Immature natural killer cell (primary cell): ENCODE measurements at regions not wholly inside any gene's neighbourhood (a gene's known extent, or its start where the extent isn't known, plus 50 kb on each side); places are given as distances from the start of the nearest gene placed in this dataset.
"Not testable (repeated sequence)": the region's sequence is repeated elsewhere in the genome, so short reads cannot be mapped to it uniquely, and the experiment has no call there.

ENCODE experiments used
- DNase-seq, 3 donors: peaks; one replicate each; pipeline ENCODE4 v3.0.0; 2022; ENCODE audit warnings: mixed read lengths in 1 of 3
- H3K27ac Mint-ChIP-seq, 6 donors: one replicate each; pipeline ENCODE4 v1.8.0; 2020; ENCODE audit warnings: mixed read lengths in 6 of 6, mild to moderate bottlenecking in 5 of 6, inconsistent platforms in 4 of 6, moderate library complexity in 3 of 6
- H3K27me3 Mint-ChIP-seq, 3 donors: one replicate each; pipeline ENCODE4 v1.8.0; 2020 to 2021; ENCODE audit warnings: low read depth in 3 of 3, mild to moderate bottlenecking in 3 of 3, mixed read lengths in 3 of 3, moderate library complexity in 3 of 3, inconsistent platforms in 1 of 3
- H3K36me3 Mint-ChIP-seq, 3 donors: one replicate each; pipeline ENCODE4 v1.8.0; 2020; ENCODE audit warnings: mixed read lengths in 3 of 3, inconsistent platforms in 2 of 3, mild to moderate bottlenecking in 2 of 3
- H3K4me1 Mint-ChIP-seq, 2 donors: one replicate each; pipeline ENCODE4 v1.8.0; 2020; ENCODE audit warnings: inconsistent platforms in 2 of 2, mild to moderate bottlenecking in 2 of 2, mixed read lengths in 2 of 2, moderate library complexity in 1 of 2
- H3K4me3 Mint-ChIP-seq, 5 donors: one replicate each; pipeline ENCODE4 v1.8.0; 2020; ENCODE audit warnings: mild to moderate bottlenecking in 5 of 5, mixed read lengths in 5 of 5, inconsistent platforms in 3 of 5, moderate library complexity in 3 of 5
- H3K9me3 Mint-ChIP-seq, 6 donors: one replicate each; pipeline ENCODE4 v1.8.0; 2020; ENCODE audit warnings: mild to moderate bottlenecking in 6 of 6, mixed read lengths in 6 of 6, inconsistent platforms in 4 of 6, moderate library complexity in 3 of 6

- no peak for DNase-seq
- Mint-ChIP-seq H3K4me3 (no peak overlapping the region), H3K36me3 (no peaks in the 10 kb centered on the region), H3K27me3 (peaks cover 0 to 1% (median 0%) of the 10 kb centered on the region in 3 donors), H3K4me1 (no peaks in the 10 kb centered on the region), H3K9me3 (peaks cover 2 to 31% (median 14%) of the 10 kb centered on the region in 6 donors), H3K27ac (no peak overlapping the region)
Measured at GRCh38 chr4:103895876-103896465, 176.2 kb upstream of the TACR3 start.

GRCh38 chr4:103892586-103892985 lies 172.8 kb upstream of the TACR3 start:
- Mint-ChIP-seq H3K4me1 (no peaks in the 10 kb centered on the region), H3K4me3 (no peak overlapping the region), H3K27ac (no peak overlapping the region), H3K36me3 (no peaks in the 10 kb centered on the region), H3K9me3 (peaks cover 4 to 19% (median 7%) of the 10 kb centered on the region in 6 donors), H3K27me3 (peaks cover 0 to 2% (median 0%) of the 10 kb centered on the region in 3 donors)
- no peak for DNase-seq

DNA sequence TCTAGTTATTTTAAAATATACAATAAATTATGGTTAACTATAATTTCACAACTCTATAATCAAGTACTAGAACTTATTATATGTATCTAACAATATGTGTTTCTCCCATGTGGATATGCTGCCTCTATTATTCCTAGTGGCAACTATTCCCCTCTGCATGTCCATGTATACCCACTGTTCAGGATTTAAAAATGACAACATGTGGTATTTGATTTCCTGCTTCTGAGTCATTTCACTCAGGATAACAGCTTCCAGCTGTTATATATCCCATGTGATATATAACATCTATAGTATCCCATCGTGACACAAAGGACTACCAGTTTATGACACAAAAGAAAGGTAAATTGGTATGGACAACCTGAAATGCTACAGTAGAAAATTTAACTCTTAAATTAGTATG lies 167.4 kb upstream of the TACR3 start:
- peaks cover 0 to 16% (median 7%) of the 10 kb centered on the region in 6 donors for H3K9me3 Mint-ChIP-seq
- no peak overlapping the region for H3K4me3 Mint-ChIP-seq
- peaks cover 0 to 2% (median 2%) of the 10 kb centered on the region in 3 donors for H3K27me3 Mint-ChIP-seq
- H3K36me3 Mint-ChIP-seq: no peaks in the 10 kb centered on the region
- DNase-seq: no peak
- H3K27ac Mint-ChIP-seq: no peak overlapping the region
- H3K4me1 Mint-ChIP-seq: no peaks in the 10 kb centered on the region

GRCh38 chr4:103885152-103885551 lies 165.4 kb upstream of the TACR3 start:
- H3K36me3 Mint-ChIP-seq: no peaks in the 10 kb centered on the region
- peaks cover 0 to 2% (median 1%) of the 10 kb centered on the region in 3 donors for H3K27me3 Mint-ChIP-seq
- H3K9me3 Mint-ChIP-seq: peaks cover 0 to 14% (median 5%) of the 10 kb centered on the region in 6 donors
- DNase-seq: no peak
- H3K4me1 Mint-ChIP-seq: no peaks in the 10 kb centered on the region
- H3K4me3 Mint-ChIP-seq: no peak overlapping the region
- no peak overlapping the region for H3K27ac Mint-ChIP-seq

GRCh38 chr4:103867311-103867710 lies 147.5 kb upstream of the TACR3 start:
- Mint-ChIP-seq H3K4me1 (no peaks in the 10 kb centered on the region), H3K9me3 (peaks cover 11 to 32% (median 21%) of the 10 kb centered on the region in 6 donors), H3K27ac (no peak overlapping the region), H3K27me3 (peaks cover 0 to 2% (median 2%) of the 10 kb centered on the region in 3 donors), H3K36me3 (peaks cover 0 to 3% (median 0%) of the 10 kb centered on the region in 3 donors), H3K4me3 (no peak overlapping the region)
- DNase-seq: no peak

DNA sequence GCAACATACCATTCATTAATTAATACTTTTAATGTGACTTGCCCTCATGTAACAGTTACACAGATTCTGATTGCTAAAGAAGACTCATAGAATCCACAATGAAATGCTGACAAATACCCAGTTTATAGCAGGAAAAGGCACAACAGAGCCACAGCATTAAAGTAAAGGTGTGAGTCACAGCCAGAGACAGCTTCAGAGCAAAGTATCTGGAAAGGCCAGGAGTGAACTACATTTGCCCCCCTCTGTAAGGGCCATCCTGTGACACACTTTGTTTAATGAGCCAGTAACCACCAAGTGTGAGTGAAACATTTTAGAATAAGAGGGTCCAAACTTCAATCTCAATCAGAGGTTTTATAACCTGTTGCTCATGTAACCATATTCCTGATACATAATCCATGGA lies 133.8 kb upstream of the TACR3 start:
- Mint-ChIP-seq H3K9me3 (peaks cover 7 to 27% (median 14%) of the 10 kb centered on the region in 6 donors), H3K4me1 (no peaks in the 10 kb centered on the region), H3K27me3 (peaks cover 0 to 2% (median 0%) of the 10 kb centered on the region in 3 donors), H3K4me3 (no peak overlapping the region), H3K27ac (no peak overlapping the region), H3K36me3 (no peaks in the 10 kb centered on the region)
- no peak for DNase-seq

GRCh38 chr4:103853146-103853545 lies 133.4 kb upstream of the TACR3 start:
- DNase-seq: no peak
- no peaks in the 10 kb centered on the region for H3K36me3 Mint-ChIP-seq
- H3K4me1 Mint-ChIP-seq: no peaks in the 10 kb centered on the region
- H3K27me3 Mint-ChIP-seq: peaks cover 0 to 2% (median 0%) of the 10 kb centered on the region in 3 donors
- no peak overlapping the region for H3K4me3 Mint-ChIP-seq
- H3K27ac Mint-ChIP-seq: no peak overlapping the region
- peaks cover 7 to 32% (median 16%) of the 10 kb centered on the region in 6 donors for H3K9me3 Mint-ChIP-seq

DNA sequence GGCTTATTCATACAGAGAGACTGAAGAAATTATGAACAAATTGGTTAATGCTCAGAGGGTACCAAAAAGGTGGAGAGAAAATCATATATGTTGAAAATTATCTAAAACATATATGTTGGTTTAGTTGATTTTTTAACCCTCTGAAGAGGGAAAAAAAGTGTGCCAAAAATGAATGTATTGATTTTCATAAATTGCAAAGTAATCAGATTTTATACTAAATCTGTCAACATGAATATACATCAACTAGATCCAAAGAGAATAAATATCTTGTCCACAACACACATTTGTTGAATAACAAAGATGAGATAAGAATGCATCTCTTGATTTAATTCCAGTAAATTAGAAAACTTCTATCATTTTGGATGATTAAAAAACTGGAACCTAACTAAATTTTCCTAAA lies 125.3 kb upstream of the TACR3 start:
- Mint-ChIP-seq H3K4me3 (no peak overlapping the region), H3K27me3 (peaks cover 0 to 2% (median 1%) of the 10 kb centered on the region in 3 donors), H3K27ac (no peak overlapping the region), H3K36me3 (no peaks in the 10 kb centered on the region), H3K4me1 (no peaks in the 10 kb centered on the region), H3K9me3 (peaks cover 8 to 40% (median 20%) of the 10 kb centered on the region in 6 donors)
- DNase-seq: no peak

DNA sequence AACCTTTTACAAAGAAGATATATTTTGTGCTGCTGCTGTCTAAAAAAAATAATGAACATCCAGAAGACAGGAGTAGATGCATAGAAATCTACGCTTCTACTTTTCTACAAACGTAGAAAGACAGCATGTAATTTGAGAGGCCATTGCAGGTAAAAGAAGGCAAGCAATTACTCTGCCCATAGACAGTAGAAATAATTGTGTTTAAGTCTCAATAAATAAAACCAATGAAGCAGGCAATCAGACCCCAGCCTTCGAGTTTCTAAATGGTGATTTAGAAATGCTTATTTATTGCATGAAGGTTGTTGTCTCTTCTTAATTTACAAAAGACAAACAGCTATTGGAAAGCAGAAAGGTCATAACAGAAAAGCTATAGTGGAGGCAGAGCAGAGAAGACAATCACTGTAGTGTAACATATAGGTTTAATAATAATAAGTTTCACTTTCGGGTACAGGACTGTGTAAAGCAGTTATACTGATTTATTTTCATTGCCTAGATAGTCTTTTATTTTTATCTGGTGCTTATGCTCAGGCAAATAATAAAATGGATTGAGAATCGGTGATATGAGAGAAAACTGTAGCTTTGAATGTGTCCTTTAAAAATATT lies 123.0 kb upstream of the TACR3 start:
- Mint-ChIP-seq H3K36me3 (no peaks in the 10 kb centered on the region), H3K27me3 (peaks cover 0 to 1% (median 0%) of the 10 kb centered on the region in 3 donors), H3K4me3 (no peak overlapping the region), H3K27ac (no peak overlapping the region), H3K9me3 (peaks cover 2 to 42% (median 14%) of the 10 kb centered on the region in 6 donors), H3K4me1 (no peaks in the 10 kb centered on the region)
- no peak for DNase-seq

DNA sequence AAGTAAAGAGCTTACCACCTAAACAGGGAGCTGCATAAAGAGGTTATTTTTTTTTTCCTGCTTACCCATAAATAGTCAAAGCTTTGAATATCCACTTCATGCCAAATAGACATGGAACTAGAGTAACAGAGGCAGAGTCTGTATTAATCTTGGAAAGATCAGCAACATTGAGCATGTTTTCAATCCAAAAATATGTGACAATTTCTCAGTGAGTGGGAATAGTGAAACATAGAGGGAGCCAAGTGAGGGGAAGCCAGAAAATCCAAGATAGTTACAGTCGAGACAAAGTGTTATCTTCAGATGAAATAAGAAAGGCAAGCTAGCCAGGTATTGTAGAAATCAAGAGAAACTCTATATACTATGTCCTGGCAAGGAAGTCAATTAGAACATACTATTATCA lies 122.3 kb upstream of the TACR3 start:
- DNase-seq: no peak

DNA sequence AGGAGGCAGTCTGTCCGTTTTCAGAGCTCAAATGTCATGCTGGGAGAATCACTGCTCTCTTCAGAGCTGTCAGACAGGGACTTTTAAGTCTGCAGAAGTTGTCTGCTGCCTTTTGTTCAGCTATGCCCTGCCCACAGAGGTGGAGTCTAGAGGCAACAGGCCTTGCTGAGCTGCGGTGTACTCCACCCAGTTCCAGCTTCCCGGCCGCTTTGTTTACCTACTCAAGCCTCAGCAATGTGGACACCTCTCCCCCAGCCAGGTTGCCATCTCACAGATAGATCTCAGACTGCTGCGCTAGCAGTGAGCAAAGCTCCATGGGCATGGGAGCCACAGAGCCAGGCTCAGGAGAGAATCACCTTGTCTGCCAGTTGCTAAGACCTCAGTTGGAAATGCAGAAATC lies 90.5 kb upstream of the TACR3 start:
- H3K27ac Mint-ChIP-seq, DNase-seq, H3K4me3 Mint-ChIP-seq, H3K4me1 Mint-ChIP-seq, H3K36me3 Mint-ChIP-seq, H3K27me3 Mint-ChIP-seq: not testable (repeated sequence)
- peaks cover 6 to 27% (median 15%) of the 10 kb centered on the region in 6 donors for H3K9me3 Mint-ChIP-seq

More for the DNA sequence above, 122.3 kb upstream of the TACR3 start:
- no peaks in the 10 kb centered on the region for H3K36me3 Mint-ChIP-seq
- peaks cover 0 to 1% (median 0%) of the 10 kb centered on the region in 3 donors for H3K27me3 Mint-ChIP-seq
- H3K9me3 Mint-ChIP-seq: peaks cover 2 to 36% (median 12%) of the 10 kb centered on the region in 6 donors
- H3K4me1 Mint-ChIP-seq: no peaks in the 10 kb centered on the region
- no peak overlapping the region for H3K27ac Mint-ChIP-seq
- H3K4me3 Mint-ChIP-seq: no peak overlapping the region

DNA sequence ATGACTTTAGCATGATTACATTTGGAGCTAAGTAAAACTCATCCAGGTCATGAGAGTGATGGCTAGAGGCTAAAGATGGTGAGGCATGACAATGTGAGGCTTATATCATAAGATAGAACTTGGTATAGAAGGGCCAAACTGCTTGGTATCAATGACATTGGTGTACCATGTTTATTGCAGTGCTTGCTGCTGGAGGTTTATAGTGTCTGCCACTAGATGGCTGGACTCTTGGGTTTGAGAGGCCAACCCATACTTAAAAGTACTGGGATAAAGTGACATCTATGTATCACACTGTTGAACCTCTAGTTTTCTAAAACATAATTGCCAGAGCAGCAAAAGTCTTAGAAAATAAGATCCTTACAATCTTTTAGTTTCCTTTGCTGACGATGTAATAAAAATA lies 83.0 kb upstream of the TACR3 start:
- H3K27ac Mint-ChIP-seq: no peak overlapping the region

DNA sequence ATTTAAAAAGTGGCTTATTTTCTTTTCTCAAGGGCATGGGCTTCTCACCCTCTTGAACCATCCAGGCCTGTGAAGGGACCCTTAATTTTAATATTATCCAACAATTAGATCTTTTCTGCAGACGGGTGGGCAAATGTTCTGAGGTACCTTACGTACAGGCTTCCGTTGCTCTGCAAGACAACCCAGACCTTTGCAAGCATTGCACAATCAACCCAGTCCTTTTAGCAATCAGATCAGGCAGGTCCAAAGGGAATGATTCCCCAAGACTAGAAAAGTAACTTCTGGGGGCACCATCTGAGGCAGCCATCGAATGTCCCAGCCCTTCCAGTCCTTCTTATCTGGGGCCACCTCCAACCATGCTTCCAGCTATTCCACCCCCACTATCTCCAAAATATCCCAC lies 67.3 kb upstream of the TACR3 start:
- Mint-ChIP-seq H3K4me1 (no peaks in the 10 kb centered on the region), H3K9me3 (peaks cover 10 to 39% (median 19%) of the 10 kb centered on the region in 6 donors), H3K27ac (no peak overlapping the region), H3K4me3 (no peak overlapping the region), H3K27me3 (no peaks in the 10 kb centered on the region), H3K36me3 (peaks cover 0 to 3% (median 0%) of the 10 kb centered on the region in 3 donors)
- DNase-seq: no peak

More for the DNA sequence above, 83.0 kb upstream of the TACR3 start:
- Mint-ChIP-seq H3K27me3 (no peaks in the 10 kb centered on the region), H3K4me1 (no peaks in the 10 kb centered on the region), H3K9me3 (peaks cover 2 to 32% (median 14%) of the 10 kb centered on the region in 6 donors), H3K4me3 (no peak overlapping the region), H3K36me3 (no peaks in the 10 kb centered on the region)
- no peak for DNase-seq

DNA sequence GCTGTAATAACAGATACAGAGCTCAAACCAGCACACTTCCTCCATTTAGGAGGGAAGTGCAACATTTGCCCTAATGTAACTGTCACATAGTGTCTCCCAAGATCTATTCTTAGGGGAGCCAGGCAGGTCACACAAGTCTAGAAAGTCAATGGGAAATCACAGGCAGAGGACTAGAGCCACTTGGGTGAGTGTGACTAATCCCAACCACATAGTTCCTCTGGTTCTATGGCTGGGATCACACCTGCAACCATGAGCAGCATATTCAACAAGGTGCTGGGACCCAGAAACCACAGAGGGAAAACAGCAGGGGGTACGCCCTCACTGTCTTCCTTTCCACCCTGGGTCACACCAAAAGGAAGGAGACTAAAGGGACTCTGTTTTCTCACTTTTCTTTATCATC lies 66.8 kb upstream of the TACR3 start:
- H3K27ac Mint-ChIP-seq: no peak overlapping the region

More for the DNA sequence above, 66.8 kb upstream of the TACR3 start:
- H3K36me3 Mint-ChIP-seq: peaks cover 0 to 3% (median 0%) of the 10 kb centered on the region in 3 donors
- no peak overlapping the region for H3K4me3 Mint-ChIP-seq
- peaks cover 10 to 35% (median 19%) of the 10 kb centered on the region in 6 donors for H3K9me3 Mint-ChIP-seq
- H3K27me3 Mint-ChIP-seq: no peaks in the 10 kb centered on the region
- no peaks in the 10 kb centered on the region for H3K4me1 Mint-ChIP-seq
- DNase-seq: no peak
